Vagina (tissue), 2 donors: ENCODE measurements at regions not wholly inside any gene's neighbourhood (a gene's known extent, or its start where the extent isn't known, plus 50 kb on each side); places are given as distances from the start of the nearest gene placed in this dataset.
"Not testable (repeated sequence)": the region's sequence is repeated elsewhere in the genome, so short reads cannot be mapped to it uniquely, and the experiment has no call there.

Experiments
- CTCF ChIP-seq, 3 experiments: fragments of 450-650 bp in 2 of 3; fragments of 200-600 bp in 1 of 3; sonication (generic) in 1 of 3; IDR thresholded peaks; one replicate each; pipeline ENCODE4 v1.5.1; 2017 to 2019; ENCODE audit warnings: antibody characterized with exemption in 3 of 3, mild to moderate bottlenecking in 2 of 3, moderate library complexity in 2 of 3
- POLR2A ChIP-seq, 2 donors: fragments of 450-650 bp; IDR thresholded peaks; one replicate each; pipeline ENCODE4 v1.6.1; 2017; ENCODE audit warnings: antibody characterized with exemption in 2 of 2, mild to moderate bottlenecking in 2 of 2, moderate library complexity in 2 of 2
- POLR2AphosphoS5 ChIP-seq, 2 donors: sonication (generic); formaldehyde crosslinking; IDR thresholded peaks; one replicate each; pipeline ENCODE4 v1.9.0; 2017; ENCODE audit warnings: antibody characterized with exemption in 2 of 2, mild to moderate bottlenecking in 2 of 2, low read depth in 1 of 2; ENCODE audit not compliant: insufficient read depth in 1 of 2

- not testable (repeated sequence) for TF ChIP-seq POLR2A (IDR thresholded peaks at IDR 0.05); POLR2AphosphoS5 (IDR thresholded peaks at IDR 0.05; ENCODE audit: insufficient read depth in 1 of 2, low read depth in 1 of 2); CTCF (IDR thresholded peaks at IDR 0.05)
Measured at GRCh38 chr3:159261333-159261732, 459.5 kb downstream of the MFSD1 start.
